ENCODE measurements at regions not wholly inside any gene's neighbourhood (a gene's known extent, or its start where the extent isn't known, plus 50 kb on each side); places are given as distances from the start of the nearest gene placed in this dataset.

GRCh38 chr1:72678683-72679082 lies 396.3 kb upstream of the NEGR1 start:
- no peak overlapping the region for H3K27ac ChIP-seq (ENCODE audit: low read depth, low read length)
- H3K36me3 ChIP-seq (ENCODE audit: low read length) = no peaks in the 10 kb centered on the region
- no peak overlapping the region for H3K4me3 ChIP-seq (ENCODE audit: insufficient read depth, low read length, poor library complexity, severe bottlenecking)
- H3K27me3 ChIP-seq (ENCODE audit: low read length) = no peaks in the 10 kb centered on the region
- H3K9me2 ChIP-seq (replicated peaks; ENCODE audit: insufficient read depth, low read length) = no peaks in the 10 kb centered on the region
- no peak overlapping the region for H3K4me2 ChIP-seq (ENCODE audit: low read depth, low read length, poor library complexity, severe bottlenecking)
- H3K9ac ChIP-seq (ENCODE audit: low read length) = no peak overlapping the region
- no peaks in the 10 kb centered on the region for H3F3A ChIP-seq (ENCODE audit: insufficient read depth)
- H2AFZ ChIP-seq (ENCODE audit: low read depth, low read length, severe bottlenecking) = no peak overlapping the region
- no peaks in the 10 kb centered on the region for H3K79me2 ChIP-seq (ENCODE audit: insufficient read depth, low read length)
- TF ChIP-seq, protein P1, sequence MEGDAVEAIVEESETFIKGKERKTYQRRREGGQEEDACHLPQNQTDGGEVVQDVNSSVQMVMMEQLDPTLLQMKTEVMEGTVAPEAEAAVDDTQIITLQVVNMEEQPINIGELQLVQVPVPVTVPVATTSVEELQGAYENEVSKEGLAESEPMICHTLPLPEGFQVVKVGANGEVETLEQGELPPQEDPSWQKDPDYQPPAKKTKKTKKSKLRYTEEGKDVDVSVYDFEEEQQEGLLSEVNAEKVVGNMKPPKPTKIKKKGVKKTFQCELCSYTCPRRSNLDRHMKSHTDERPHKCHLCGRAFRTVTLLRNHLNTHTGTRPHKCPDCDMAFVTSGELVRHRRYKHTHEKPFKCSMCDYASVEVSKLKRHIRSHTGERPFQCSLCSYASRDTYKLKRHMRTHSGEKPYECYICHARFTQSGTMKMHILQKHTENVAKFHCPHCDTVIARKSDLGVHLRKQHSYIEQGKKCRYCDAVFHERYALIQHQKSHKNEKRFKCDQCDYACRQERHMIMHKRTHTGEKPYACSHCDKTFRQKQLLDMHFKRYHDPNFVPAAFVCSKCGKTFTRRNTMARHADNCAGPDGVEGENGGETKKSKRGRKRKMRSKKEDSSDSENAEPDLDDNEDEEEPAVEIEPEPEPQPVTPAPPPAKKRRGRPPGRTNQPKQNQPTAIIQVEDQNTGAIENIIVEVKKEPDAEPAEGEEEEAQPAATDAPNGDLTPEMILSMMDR (IDR thresholded peaks at IDR 0.05; ENCODE audit: insufficient read depth, low read length, poor library complexity, severe bottlenecking) = no peak
- no peak for TF ChIP-seq EZH2phosphoT487 (conservative IDR thresholded peaks at IDR 0.05; ENCODE audit: low read length)
- no peaks in the 10 kb centered on the region; the same call in 1 of the 2 replicates for H3K9me3 ChIP-seq (ENCODE audit: insufficient read depth, low read length)
- no peaks in the 10 kb centered on the region for H4K20me1 ChIP-seq (ENCODE audit: low read depth, low read length)

DNA sequence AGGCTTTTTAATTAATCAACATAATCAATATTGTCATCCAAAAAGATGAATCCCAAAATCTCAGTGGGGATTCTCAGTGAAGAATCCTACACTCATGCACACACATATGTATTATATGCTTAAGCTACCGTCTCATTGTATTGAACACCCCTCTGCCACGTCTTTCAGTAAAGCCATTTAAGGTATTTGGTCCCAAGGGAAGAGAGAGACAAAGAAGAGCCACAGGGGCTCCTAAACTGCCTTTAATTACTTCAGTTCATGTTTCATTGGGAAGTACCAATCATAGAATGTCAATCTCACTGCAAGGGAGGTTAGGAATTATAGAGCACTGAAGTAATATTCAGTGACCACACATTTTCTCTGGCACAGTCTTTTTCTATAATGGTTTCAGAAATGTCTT lies 388.6 kb upstream of the NEGR1 start:
- Histone ChIP-seq H4K20me1 (ENCODE audit: low read depth, low read length) (no peaks in the 10 kb centered on the region), H3K4me3 (ENCODE audit: insufficient read depth, low read length, poor library complexity, severe bottlenecking) (no peak overlapping the region), H3K4me2 (ENCODE audit: low read depth, low read length, poor library complexity, severe bottlenecking) (no peak overlapping the region), H3K79me2 (ENCODE audit: insufficient read depth, low read length) (no peaks in the 10 kb centered on the region), H3K27ac (ENCODE audit: low read depth, low read length) (no peak overlapping the region), H2AFZ (ENCODE audit: low read depth, low read length, severe bottlenecking) (no peak overlapping the region), H3K9ac (ENCODE audit: low read length) (no peak overlapping the region), H3K36me3 (ENCODE audit: low read length) (no peaks in the 10 kb centered on the region), H3K9me2 (replicated peaks; ENCODE audit: insufficient read depth, low read length) (no peaks in the 10 kb centered on the region), H3K9me3 (ENCODE audit: insufficient read depth, low read length) (no peaks in the 10 kb centered on the region), H3F3A (ENCODE audit: insufficient read depth) (no peaks in the 10 kb centered on the region), H3K27me3 (ENCODE audit: low read length) (no peaks in the 10 kb centered on the region)
- TF ChIP-seq, protein P1 (IDR thresholded peaks at IDR 0.05; ENCODE audit: insufficient read depth, low read length, poor library complexity, severe bottlenecking) = no peak
- no peak for TF ChIP-seq EZH2phosphoT487 (conservative IDR thresholded peaks at IDR 0.05; ENCODE audit: low read length)

DNA sequence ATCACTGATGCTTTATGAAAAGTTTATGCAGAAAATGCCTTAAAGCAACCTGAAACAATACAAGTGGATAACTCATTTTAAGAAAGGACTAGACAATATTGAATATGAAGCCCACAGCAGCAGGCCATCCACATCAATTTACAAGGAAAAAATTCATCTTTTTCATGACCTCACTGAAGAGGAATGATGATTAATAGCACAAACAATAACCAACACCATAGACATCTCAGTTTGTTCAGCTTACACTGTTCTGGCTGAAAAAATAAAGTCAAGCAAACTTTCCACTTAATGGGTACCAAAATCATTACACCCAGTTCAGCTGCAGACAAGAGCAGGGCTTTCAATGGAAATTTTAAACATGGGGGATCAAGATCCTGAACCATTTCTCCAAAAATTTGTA lies 380.6 kb upstream of the NEGR1 start:
- H3K4me3 ChIP-seq (ENCODE audit: insufficient read depth, low read length, poor library complexity, severe bottlenecking) = no peak overlapping the region
- no peaks in the 10 kb centered on the region for H3K36me3 ChIP-seq (ENCODE audit: low read length)
- H3K9ac ChIP-seq (ENCODE audit: low read length) = no peak overlapping the region
- no peak overlapping the region for H3K4me2 ChIP-seq (ENCODE audit: low read depth, low read length, poor library complexity, severe bottlenecking)
- no peaks in the 10 kb centered on the region for H4K20me1 ChIP-seq (ENCODE audit: low read depth, low read length)
- no peak for TF ChIP-seq EZH2phosphoT487 (conservative IDR thresholded peaks at IDR 0.05; ENCODE audit: low read length)
- TF ChIP-seq, protein P1 (IDR thresholded peaks at IDR 0.05; ENCODE audit: insufficient read depth, low read length, poor library complexity, severe bottlenecking) = no peak
- H3F3A ChIP-seq (ENCODE audit: insufficient read depth) = no peaks in the 10 kb centered on the region
- no peak overlapping the region for H2AFZ ChIP-seq (ENCODE audit: low read depth, low read length, severe bottlenecking)
- H3K9me3 ChIP-seq (ENCODE audit: insufficient read depth, low read length) = no peaks in the 10 kb centered on the region
- no peak overlapping the region for H3K27ac ChIP-seq (ENCODE audit: low read depth, low read length)
- no peaks in the 10 kb centered on the region for H3K79me2 ChIP-seq (ENCODE audit: insufficient read depth, low read length)
- no peaks in the 10 kb centered on the region for H3K9me2 ChIP-seq (replicated peaks; ENCODE audit: insufficient read depth, low read length)
- H3K27me3 ChIP-seq (ENCODE audit: low read length) = no peaks in the 10 kb centered on the region
